ENCODE measurements at regions not wholly inside any gene's neighbourhood (a gene's known extent, or its start where the extent isn't known, plus 50 kb on each side); places are given as distances from the start of the nearest gene placed in this dataset.

DNA sequence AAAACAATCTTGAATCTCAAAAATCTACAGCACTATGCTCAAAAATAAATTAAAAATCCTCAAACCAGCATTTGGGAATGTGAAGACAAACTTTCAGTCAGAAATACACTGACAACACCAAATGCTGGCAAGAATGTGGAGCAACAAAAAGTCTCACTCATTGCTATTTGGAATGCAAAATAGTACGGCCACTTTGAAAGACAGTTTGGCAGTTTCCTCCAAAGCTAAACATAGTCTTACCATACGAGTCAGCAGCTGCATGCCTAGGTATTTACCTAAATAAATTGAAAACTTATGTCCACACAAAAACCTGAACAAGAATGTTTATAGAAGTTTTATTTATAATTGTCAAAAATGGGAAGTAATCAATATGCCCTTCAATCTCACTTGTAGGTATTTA is 904.2 kb upstream of the LRRC4C start:
- DNase-seq (no peak), ATAC-seq (ENCODE audit: low read depth) (no peak)
- no peak overlapping the region for H3K27ac Mint-ChIP-seq
- H3K4me1 Mint-ChIP-seq: no peaks in the 10 kb centered on the region
- TF ChIP-seq, protein P1, sequence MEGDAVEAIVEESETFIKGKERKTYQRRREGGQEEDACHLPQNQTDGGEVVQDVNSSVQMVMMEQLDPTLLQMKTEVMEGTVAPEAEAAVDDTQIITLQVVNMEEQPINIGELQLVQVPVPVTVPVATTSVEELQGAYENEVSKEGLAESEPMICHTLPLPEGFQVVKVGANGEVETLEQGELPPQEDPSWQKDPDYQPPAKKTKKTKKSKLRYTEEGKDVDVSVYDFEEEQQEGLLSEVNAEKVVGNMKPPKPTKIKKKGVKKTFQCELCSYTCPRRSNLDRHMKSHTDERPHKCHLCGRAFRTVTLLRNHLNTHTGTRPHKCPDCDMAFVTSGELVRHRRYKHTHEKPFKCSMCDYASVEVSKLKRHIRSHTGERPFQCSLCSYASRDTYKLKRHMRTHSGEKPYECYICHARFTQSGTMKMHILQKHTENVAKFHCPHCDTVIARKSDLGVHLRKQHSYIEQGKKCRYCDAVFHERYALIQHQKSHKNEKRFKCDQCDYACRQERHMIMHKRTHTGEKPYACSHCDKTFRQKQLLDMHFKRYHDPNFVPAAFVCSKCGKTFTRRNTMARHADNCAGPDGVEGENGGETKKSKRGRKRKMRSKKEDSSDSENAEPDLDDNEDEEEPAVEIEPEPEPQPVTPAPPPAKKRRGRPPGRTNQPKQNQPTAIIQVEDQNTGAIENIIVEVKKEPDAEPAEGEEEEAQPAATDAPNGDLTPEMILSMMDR (IDR thresholded peaks at IDR 0.05): no peak
- H3K36me3 Mint-ChIP-seq (ENCODE audit: low read depth): no peaks in the 10 kb centered on the region
- no peaks in the 10 kb centered on the region for H3K27me3 Mint-ChIP-seq
- CTCF ChIA-PET: no interaction called here
- intact Hi-C loops (cut with micrococcal nuclease): no loop called here
- POLR2A ChIA-PET: no interaction called here
- H3K9me3 Mint-ChIP-seq: peaks cover 12% of the 10 kb centered on the region
- H3K4me3 Mint-ChIP-seq: no peak overlapping the region

- intact Hi-C loops (cut with micrococcal nuclease): no loop called here
- ChIA-PET CTCF (no interaction called here), POLR2A (no interaction called here)
- no peaks in the 10 kb centered on the region for H3K4me1 Mint-ChIP-seq
- no peaks in the 10 kb centered on the region for H3K27me3 Mint-ChIP-seq
- TF ChIP-seq, protein P1 (IDR thresholded peaks at IDR 0.05): no peak
- ATAC-seq (ENCODE audit: low read depth): no peak
- H3K9me3 Mint-ChIP-seq: peaks cover 10% of the 10 kb centered on the region
- no peak for DNase-seq
- H3K36me3 Mint-ChIP-seq (ENCODE audit: low read depth): no peaks in the 10 kb centered on the region
- no peak overlapping the region for H3K4me3 Mint-ChIP-seq
- H3K27ac Mint-ChIP-seq: no peak overlapping the region
Observed at GRCh38 chr11:42390116-42390515, 921.7 kb upstream of the API5 start.

DNA sequence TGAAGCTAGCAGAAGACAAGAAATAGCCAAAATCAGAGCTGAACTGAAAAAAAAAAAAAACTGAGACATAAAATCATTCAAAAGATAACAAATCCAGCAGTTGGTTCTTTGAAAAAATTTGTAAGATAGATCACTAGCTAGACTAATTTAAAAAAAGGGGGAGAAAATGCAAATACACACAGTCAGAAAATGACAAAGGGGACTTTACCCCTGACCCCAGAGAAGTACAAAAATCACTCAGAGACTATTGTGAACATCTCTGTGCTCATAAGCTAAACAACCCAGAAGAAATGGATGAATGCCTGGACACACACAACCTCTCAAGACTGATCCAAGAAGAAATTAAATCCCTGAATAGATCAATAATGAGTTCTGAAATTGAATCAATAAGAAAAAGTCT is 914.3 kb upstream of the API5 start:
- Mint-ChIP-seq H3K4me3 (no peak overlapping the region), H3K4me1 (no peaks in the 10 kb centered on the region), H3K27me3 (no peaks in the 10 kb centered on the region), H3K36me3 (ENCODE audit: low read depth) (no peaks in the 10 kb centered on the region), H3K27ac (no peak overlapping the region), H3K9me3 (peaks cover 1% of the 10 kb centered on the region)
- ChIA-PET CTCF (no interaction called here), POLR2A (no interaction called here)
- no peak for ATAC-seq (ENCODE audit: low read depth)
- no peak for DNase-seq
- intact Hi-C loops (cut with micrococcal nuclease): no loop called here
- TF ChIP-seq, protein P1 (IDR thresholded peaks at IDR 0.05): no peak

GRCh38 chr11:42407341-42407740 is 904.5 kb upstream of the API5 start:
- ChIA-PET CTCF (no interaction called here), POLR2A (no interaction called here)
- no peaks in the 10 kb centered on the region for H3K27me3 Mint-ChIP-seq
- no peak overlapping the region for H3K4me3 Mint-ChIP-seq
- TF ChIP-seq, protein P1 (IDR thresholded peaks at IDR 0.05): no peak
- intact Hi-C loops (cut with micrococcal nuclease): no loop called here
- no peaks in the 10 kb centered on the region for H3K4me1 Mint-ChIP-seq
- DNase-seq: no peak
- no peaks in the 10 kb centered on the region for H3K36me3 Mint-ChIP-seq (ENCODE audit: low read depth)
- no peak for ATAC-seq (ENCODE audit: low read depth)
- H3K27ac Mint-ChIP-seq: no peak overlapping the region
- H3K9me3 Mint-ChIP-seq: peaks cover 7% of the 10 kb centered on the region

GRCh38 chr11:42410251-42410955 is 901.4 kb upstream of the API5 start:
- Mint-ChIP-seq H3K27ac (no peak overlapping the region), H3K4me1 (no peaks in the 10 kb centered on the region), H3K4me3 (no peak overlapping the region), H3K9me3 (peaks cover 4% of the 10 kb centered on the region), H3K36me3 (ENCODE audit: low read depth) (no peaks in the 10 kb centered on the region), H3K27me3 (no peaks in the 10 kb centered on the region)
- TF ChIP-seq, protein P1 (IDR thresholded peaks at IDR 0.05): no peak
- ChIA-PET CTCF (no interaction called here), POLR2A (no interaction called here)
- ATAC-seq (ENCODE audit: low read depth) (no peak), DNase-seq (no peak)
- intact Hi-C loops (cut with micrococcal nuclease): no loop called here

Measured in activated B cell treated with CpG ODN at 0.5 μM for 24 hours (primary cell).